Upper lobe of left lung (tissue), 6 donors: ENCODE measurements at regions not wholly inside any gene's neighbourhood (a gene's known extent, or its start where the extent isn't known, plus 50 kb on each side); places are given as distances from the start of the nearest gene placed in this dataset.

Experiments used
- ATAC-seq, 2 donors: fragments of 200-7000 bp; cut with Tn5 transposase; one replicate each; pipeline ENCODE4 v1.9.1; 2022; ENCODE audit warnings: mild to moderate bottlenecking in 2 of 2, moderate library complexity in 2 of 2; ENCODE audit not compliant: low FRiP score in 2 of 2
- DNase-seq, 2 donors: peaks; one replicate each; pipeline ENCODE4 v3.0.0-alpha.2; 2019 to 2020
- H3K27ac ChIP-seq, 4 donors: fragments of 200-600 bp; sonication (generic); one replicate each; pipeline ENCODE4 v1.5.1; 2016 to 2019
- H3K27me3 ChIP-seq, 4 donors: fragments of 200-600 bp; sonication (generic); one replicate each; pipeline ENCODE4 v1.5.1; 2017 to 2019
- H3K36me3 ChIP-seq, 4 donors: fragments of 200-600 bp; sonication (generic); one replicate each; pipeline ENCODE4 v1.5.1; 2016 to 2019
- H3K4me1 ChIP-seq, 4 donors: fragments of 200-600 bp; sonication (generic); one replicate each; pipeline ENCODE4 v1.5.1; 2018 to 2019
- H3K4me3 ChIP-seq, 4 donors: fragments of 200-600 bp; sonication (generic); one replicate each; pipeline ENCODE4 v1.5.1; 2017 to 2019; ENCODE audit warnings: mild to moderate bottlenecking in 2 of 4, moderate library complexity in 1 of 4
- H3K9me3 ChIP-seq, 4 donors: fragments of 200-600 bp; sonication (generic); one replicate each; pipeline ENCODE4 v1.5.1; 2018 to 2019
- EP300 ChIP-seq, 4 donors: sonication (generic); formaldehyde crosslinking; IDR thresholded peaks; one replicate each; pipeline ENCODE4 v1.5.1; 2017; ENCODE audit warnings: antibody characterized with exemption in 4 of 4, control low read depth in 2 of 4
- POLR2A ChIP-seq, 4 donors: fragments of 450-650 bp; IDR thresholded peaks; one replicate each; pipeline ENCODE4 v1.5.1; 2016 to 2017; ENCODE audit warnings: antibody characterized with exemption in 4 of 4, mild to moderate bottlenecking in 2 of 4
- POLR2AphosphoS5 ChIP-seq, 2 donors: sonication (generic); formaldehyde crosslinking; IDR thresholded peaks; one replicate each; pipeline ENCODE4 v1.5.1; 2017; ENCODE audit warnings: antibody characterized with exemption in 2 of 2
- WGBS, 2 donors: methylation state at CpG; one replicate each; pipeline ENCODE4 v1.1.5; 2017 to 2018; 5-methylcytosine and 5-hydroxymethylcytosine counted together
- TF ChIP-seq, protein P1 (sequence below), 6 experiments: fragments of 450-650 bp in 4 of 6; fragments of 200-600 bp in 2 of 6; sonication (generic) in 2 of 6; IDR thresholded peaks; one replicate each; pipeline ENCODE4 v1.5.1; 2016 to 2019; ENCODE audit warnings: antibody characterized with exemption in 6 of 6
- donor health status: DM: no; HTN: no; CAD: no; lungs with moderate emphysema.
- donor health status: DM: no; HTN: yes; CAD: no; lungs with severe emphysema.

- Histone ChIP-seq H3K27ac (no peak overlapping the region), H3K4me3 (no peak overlapping the region), H3K36me3 (no peaks in the 10 kb centered on the region), H3K27me3 (no peaks in the 10 kb centered on the region), H3K9me3 (no peaks in the 10 kb centered on the region), H3K4me1 (no peaks in the 10 kb centered on the region)
- no peak for ATAC-seq
- WGBS, 2 donors: 92 to 96% methylated on average over 1 of the region's 1 CpG
- no peak for DNase-seq
- TF ChIP-seq EP300 (IDR thresholded peaks at IDR 0.05): no peak
- TF ChIP-seq POLR2AphosphoS5 (IDR thresholded peaks at IDR 0.05): no peak
- no peak for TF ChIP-seq POLR2A (IDR thresholded peaks at IDR 0.05)
- TF ChIP-seq, protein P1, sequence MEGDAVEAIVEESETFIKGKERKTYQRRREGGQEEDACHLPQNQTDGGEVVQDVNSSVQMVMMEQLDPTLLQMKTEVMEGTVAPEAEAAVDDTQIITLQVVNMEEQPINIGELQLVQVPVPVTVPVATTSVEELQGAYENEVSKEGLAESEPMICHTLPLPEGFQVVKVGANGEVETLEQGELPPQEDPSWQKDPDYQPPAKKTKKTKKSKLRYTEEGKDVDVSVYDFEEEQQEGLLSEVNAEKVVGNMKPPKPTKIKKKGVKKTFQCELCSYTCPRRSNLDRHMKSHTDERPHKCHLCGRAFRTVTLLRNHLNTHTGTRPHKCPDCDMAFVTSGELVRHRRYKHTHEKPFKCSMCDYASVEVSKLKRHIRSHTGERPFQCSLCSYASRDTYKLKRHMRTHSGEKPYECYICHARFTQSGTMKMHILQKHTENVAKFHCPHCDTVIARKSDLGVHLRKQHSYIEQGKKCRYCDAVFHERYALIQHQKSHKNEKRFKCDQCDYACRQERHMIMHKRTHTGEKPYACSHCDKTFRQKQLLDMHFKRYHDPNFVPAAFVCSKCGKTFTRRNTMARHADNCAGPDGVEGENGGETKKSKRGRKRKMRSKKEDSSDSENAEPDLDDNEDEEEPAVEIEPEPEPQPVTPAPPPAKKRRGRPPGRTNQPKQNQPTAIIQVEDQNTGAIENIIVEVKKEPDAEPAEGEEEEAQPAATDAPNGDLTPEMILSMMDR (IDR thresholded peaks at IDR 0.05): no peak
Observed at GRCh38 chr2:16194096-16194390, 253.7 kb downstream of the MYCN start.

GRCh38 chr2:16192416-16193216 is 252.3 kb downstream of the MYCN start:
- H3K27ac ChIP-seq: no peak overlapping the region
- no peak for ATAC-seq
- DNase-seq: no peak
- no peak for TF ChIP-seq EP300 (IDR thresholded peaks at IDR 0.05)
- TF ChIP-seq, protein P1 (IDR thresholded peaks at IDR 0.05): no peak
- no peak for TF ChIP-seq POLR2A (IDR thresholded peaks at IDR 0.05)
- TF ChIP-seq POLR2AphosphoS5 (IDR thresholded peaks at IDR 0.05): no peak
- no peaks in the 10 kb centered on the region for H3K4me1 ChIP-seq
- 84 to 86% methylated on average over 10 of the region's 10 CpGs for WGBS, 2 donors
- no peaks in the 10 kb centered on the region for H3K27me3 ChIP-seq
- no peaks in the 10 kb centered on the region for H3K9me3 ChIP-seq
- H3K4me3 ChIP-seq: no peak overlapping the region
- H3K36me3 ChIP-seq: no peaks in the 10 kb centered on the region

DNA sequence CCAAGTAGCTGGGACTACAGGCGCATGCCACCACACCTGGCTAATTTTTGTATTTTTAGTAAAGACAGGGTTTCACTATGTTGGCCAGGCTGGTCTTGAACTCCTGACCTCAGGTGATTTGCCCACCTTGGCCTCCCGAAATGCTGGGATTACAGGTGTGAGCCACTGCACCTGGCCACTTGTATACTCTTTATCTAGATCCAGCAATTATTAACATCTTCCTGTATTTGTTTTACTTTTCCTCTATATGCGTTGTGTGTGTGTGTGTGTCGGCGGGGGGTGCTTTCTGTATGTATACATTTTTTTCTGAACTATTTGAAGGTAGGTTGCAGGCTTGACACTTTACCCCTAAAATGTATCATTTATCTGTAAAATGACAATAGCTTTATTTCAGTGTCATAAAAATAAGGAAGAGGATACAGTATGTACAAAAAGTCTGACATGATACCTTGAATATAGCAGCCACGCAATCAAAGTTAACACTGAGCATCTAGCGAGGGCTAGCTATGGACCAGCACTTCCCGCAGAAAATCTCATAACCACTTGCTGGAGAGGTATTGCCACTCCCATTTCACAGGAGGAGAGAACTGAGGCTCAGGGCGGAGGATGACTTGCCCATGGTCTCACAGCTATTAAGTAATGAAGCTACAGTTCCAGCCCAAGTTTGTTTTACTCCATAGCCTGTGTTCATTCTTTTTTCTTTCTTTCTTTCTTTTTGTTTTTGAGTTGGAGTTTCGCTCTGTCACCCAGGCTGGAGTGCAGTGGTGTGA is 251.3 kb downstream of the MYCN start:
- H3K4me3 ChIP-seq: no peak overlapping the region
- DNase-seq: no peak
- 83 to 85% methylated on average over 10 of the region's 10 CpGs for WGBS, 2 donors
- no peak for ATAC-seq
- TF ChIP-seq POLR2AphosphoS5 (IDR thresholded peaks at IDR 0.05) (no peak), EP300 (IDR thresholded peaks at IDR 0.05) (no peak), POLR2A (IDR thresholded peaks at IDR 0.05) (no peak)
- TF ChIP-seq, protein P1 (IDR thresholded peaks at IDR 0.05): no peak
- H3K36me3 ChIP-seq: no peaks in the 10 kb centered on the region
- no peaks in the 10 kb centered on the region for H3K4me1 ChIP-seq
- H3K27ac ChIP-seq: no peak overlapping the region
- no peaks in the 10 kb centered on the region for H3K27me3 ChIP-seq
- no peaks in the 10 kb centered on the region for H3K9me3 ChIP-seq

DNA sequence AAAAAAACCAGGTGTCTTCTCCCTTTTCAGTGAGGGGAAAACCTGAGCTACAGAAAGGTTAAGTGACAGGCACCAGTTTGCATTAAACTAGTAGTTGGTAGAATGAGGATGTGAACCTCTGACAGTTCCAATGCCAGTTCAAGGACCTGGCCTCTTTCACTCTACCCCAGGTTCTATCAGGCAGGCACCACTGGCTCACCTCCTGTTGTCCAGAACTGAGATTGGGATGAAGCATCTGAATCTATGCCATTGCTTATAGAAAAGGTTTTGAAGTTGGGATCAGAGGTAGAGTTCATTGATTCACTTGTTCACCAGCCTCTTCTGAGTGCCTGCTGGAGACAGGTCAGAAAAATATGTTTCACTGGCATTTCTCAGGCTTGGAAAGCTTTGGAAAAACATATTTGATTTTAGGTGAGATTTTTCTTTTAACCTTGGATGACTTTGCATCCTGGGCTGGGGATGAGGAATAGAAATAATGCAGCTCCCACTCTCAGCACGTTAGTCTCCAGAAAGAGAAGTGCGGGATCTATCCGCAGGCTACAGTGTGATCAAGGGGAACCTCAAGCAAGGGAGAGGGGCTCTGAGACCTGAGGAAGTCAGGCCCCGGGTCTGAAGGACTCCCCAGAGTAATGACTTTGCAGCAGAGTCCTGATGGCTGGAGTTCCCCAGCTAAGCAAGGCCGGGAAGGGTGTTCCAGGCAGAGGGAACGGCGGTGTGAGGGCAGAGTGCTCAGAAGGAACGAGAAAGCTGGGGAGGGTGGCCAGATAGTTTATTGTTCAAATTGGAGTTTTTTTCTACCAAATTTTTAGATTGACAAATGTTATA is 250.3 kb downstream of the MYCN start:
- no peak overlapping the region for H3K27ac ChIP-seq
- no peaks in the 10 kb centered on the region for H3K4me1 ChIP-seq
- H3K9me3 ChIP-seq: no peaks in the 10 kb centered on the region
- WGBS, 2 donors: 76 to 93% methylated on average over 7 to 8 of the region's 8 CpGs
- no peak for TF ChIP-seq EP300 (IDR thresholded peaks at IDR 0.05)
- TF ChIP-seq, protein P1 (IDR thresholded peaks at IDR 0.05): no peak
- TF ChIP-seq POLR2A (IDR thresholded peaks at IDR 0.05): no peak
- TF ChIP-seq POLR2AphosphoS5 (IDR thresholded peaks at IDR 0.05): no peak
- H3K27me3 ChIP-seq: no peaks in the 10 kb centered on the region
- H3K4me3 ChIP-seq: no peak overlapping the region
- no peak for ATAC-seq
- DNase-seq: no peak
- no peaks in the 10 kb centered on the region for H3K36me3 ChIP-seq
